OCI-LY7 (cell line): ENCODE measurements at regions not wholly inside any gene's neighbourhood (a gene's known extent, or its start where the extent isn't known, plus 50 kb on each side); places are given as distances from the start of the nearest gene placed in this dataset.

Experiments
- BruUV-seq: library from RNA; stranded (reverse); fragments of 400-500 nt; replicated peaks from 2 replicates; lab custom pipeline; 2021; lab: Mats Ljungman, UMichigan
- CTCF ChIA-PET: fragments of 300-600 bp; sonication (Branson Sonifier 250); formaldehyde crosslinking; loops from one replicate; lab custom pipeline; 2022; ENCODE audit warnings: antibody characterized with exemption; ENCODE audit not compliant: unreplicated experiment; lab: Charles Lee
- POLR2A ChIA-PET: fragments of 300-600 bp; sonication (Branson Sonifier 250); formaldehyde crosslinking; loops from one replicate; lab custom pipeline; 2022; ENCODE audit warnings: antibody characterized with exemption; lab: Charles Lee
- DNase-seq: peaks from one replicate; pipeline ENCODE4 v3.0.0-alpha.2; 2015; ENCODE audit warnings: low spot score
- H2AFZ ChIP-seq: fragments of 200-600 bp; sonication (generic), shearing (Covaris generic); 2 replicates; pipeline ENCODE4 v1.6.1; 2014; ENCODE audit warnings: mild to moderate bottlenecking, antibody characterized with exemption, low read length, moderate library complexity
- H3K27ac ChIP-seq: fragments of 200-600 bp; sonication (generic); 2 replicates; pipeline ENCODE4 v1.5.1; 2014; ENCODE audit warnings: mixed run types, low read depth, mild to moderate bottlenecking, moderate library complexity, low read length, inconsistent platforms; ENCODE audit not compliant: poor library complexity, severe bottlenecking
- H3K36me3 ChIP-seq: fragments of 200-600 bp; sonication (generic); 2 replicates; pipeline ENCODE4 v1.6.1; 2014; ENCODE audit warnings: mild to moderate bottlenecking, antibody characterized with exemption, low read length, moderate library complexity, mixed read lengths; ENCODE audit not compliant: insufficient read depth
- H3K4me1 ChIP-seq: fragments of 200-600 bp; sonication (generic); 2 replicates; pipeline ENCODE4 v1.5.1; 2014; ENCODE audit warnings: mild to moderate bottlenecking, low read length; ENCODE audit not compliant: insufficient read depth, poor library complexity, severe bottlenecking
- H3K4me2 ChIP-seq: fragments of 200-600 bp; sonication (generic); 2 replicates; pipeline ENCODE4 v1.6.1; 2014; ENCODE audit warnings: mild to moderate bottlenecking, low read length
- H3K4me3 ChIP-seq: fragments of 200-600 bp; sonication (generic); 2 replicates; pipeline ENCODE4 v1.5.1; 2014; ENCODE audit warnings: mild to moderate bottlenecking, low read depth, low read length; ENCODE audit not compliant: poor library complexity, severe bottlenecking
- H3K79me2 ChIP-seq: fragments of 200-600 bp; sonication (generic); 2 replicates; pipeline ENCODE4 v1.6.1; 2016; ENCODE audit warnings: low read depth, mild to moderate bottlenecking, low read length, moderate library complexity, mixed read lengths; ENCODE audit not compliant: insufficient read depth
- H3K9me2 ChIP-seq: fragments of 200-600 bp; sonication (generic); 2 replicates; pipeline ENCODE4 v1.6.1; 2016; ENCODE audit warnings: mild to moderate bottlenecking, low read length, mixed read lengths; ENCODE audit not compliant: insufficient read depth
- H3K9me3 ChIP-seq: fragments of 200-600 bp; sonication (generic); 2 replicates; pipeline ENCODE4 v1.6.1; 2014; ENCODE audit warnings: mild to moderate bottlenecking, mixed run types, low read length, mixed read lengths
- H4K20me1 ChIP-seq: fragments of 200-600 bp; sonication (generic); 2 replicates; pipeline ENCODE4 v1.6.1; 2014; ENCODE audit warnings: mild to moderate bottlenecking, antibody characterized with exemption, low read length, moderate library complexity, mixed read lengths; ENCODE audit not compliant: insufficient read depth
- CTCF ChIP-seq: fragments of 200-600 bp; sonication (generic); conservative IDR thresholded peaks from 2 replicates; pipeline ENCODE4 v1.5.1; 2014; ENCODE audit warnings: mild to moderate bottlenecking, antibody characterized with exemption, low read length, moderate library complexity, mixed read lengths
- EZH2phosphoT487 ChIP-seq: fragments of 200-600 bp; sonication (generic); IDR thresholded peaks from 2 replicates; pipeline ENCODE4 v1.6.1; 2018; ENCODE audit warnings: low read depth, borderline replicate concordance, mild to moderate bottlenecking, mixed run types, antibody characterized with exemption, low read length, moderate library complexity, mixed read lengths
- intact Hi-C: fragments of 100-400 bp; cut with micrococcal nuclease; formaldehyde crosslinking; loops from one replicate; pipeline ENCODE4 v1.10.0; 2022; ENCODE audit not compliant: unreplicated experiment

- Histone ChIP-seq H3K36me3 (no peaks in the 10 kb centered on the region), H3K79me2 (no peaks in the 10 kb centered on the region), H3K9me2 (no peaks in the 10 kb centered on the region), H3K4me2 (no peak overlapping the region), H3K9me3 (no peaks in the 10 kb centered on the region), H4K20me1 (no peaks in the 10 kb centered on the region), H3K4me3 (no peak overlapping the region), H3K4me1 (no peaks in the 10 kb centered on the region), H3K27ac (no peak overlapping the region), H2AFZ (no peak overlapping the region)
- DNase-seq: no peak
- POLR2A ChIA-PET: interaction anchor here (1.0 kb wide), 1 partner anchor 21 kb away, joined by 3 read pairs; no protein-coding TSS in a partner anchor
- BruUV-seq: no TSS peak
- intact Hi-C loops: no loop called here
- CTCF ChIA-PET: no interaction called here
- no peak for TF ChIP-seq EZH2phosphoT487
Measured at GRCh38 chr14:53358166-53358565, 205.0 kb upstream of the DDHD1 start.

DNA sequence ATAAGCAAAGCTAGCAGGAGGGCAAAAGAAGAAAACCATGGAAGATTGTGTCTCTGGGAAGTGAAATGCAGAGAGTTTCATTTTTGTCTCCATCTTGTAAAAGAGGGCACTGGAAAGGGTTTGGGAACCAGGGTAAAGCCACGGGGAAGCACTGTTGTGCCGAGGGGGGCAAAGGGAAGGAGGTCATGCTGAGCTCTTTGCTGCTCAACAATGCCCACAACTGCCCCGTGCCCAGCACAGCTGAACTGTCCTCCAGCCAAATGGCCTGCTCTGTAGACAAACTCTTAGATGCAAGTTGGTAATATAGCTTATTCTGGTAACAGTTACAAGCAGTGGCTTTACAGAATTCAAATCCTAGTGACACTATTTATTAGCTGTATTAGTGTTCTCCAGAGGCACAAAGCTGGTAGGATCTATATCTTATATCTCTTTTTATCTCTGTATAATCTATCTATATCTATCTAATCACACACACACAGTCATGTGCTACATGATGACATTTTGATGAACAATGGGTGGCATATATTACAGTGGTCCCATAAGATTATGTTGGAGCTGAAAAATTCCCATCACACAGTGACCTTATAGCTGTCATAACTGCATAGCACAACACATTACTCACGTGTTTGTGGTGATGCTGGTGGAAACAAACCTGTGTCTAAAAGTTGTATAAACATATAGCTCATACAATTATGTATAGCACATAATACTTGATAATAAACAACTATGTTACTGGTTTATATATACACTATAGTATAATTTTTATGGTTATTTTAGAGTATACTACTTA, 203.4 kb upstream of the DDHD1 start:
- no TSS peak for BruUV-seq
- no peak overlapping the region for H3K4me3 ChIP-seq
- TF ChIP-seq EZH2phosphoT487: no peak
- TF ChIP-seq CTCF: no peak
- no peak for DNase-seq
- H3K9me3 ChIP-seq: no peaks in the 10 kb centered on the region
- no peaks in the 10 kb centered on the region for H4K20me1 ChIP-seq
- no peaks in the 10 kb centered on the region for H3K9me2 ChIP-seq
- H3K79me2 ChIP-seq: no peaks in the 10 kb centered on the region
- no peaks in the 10 kb centered on the region for H3K4me1 ChIP-seq
- H3K4me2 ChIP-seq: no peak overlapping the region
- no peaks in the 10 kb centered on the region for H3K36me3 ChIP-seq
- H3K27ac ChIP-seq: no peak overlapping the region
- ChIA-PET CTCF (no interaction called here), POLR2A (interaction anchor here (1.6 kb wide), 1 partner anchor 143 kb away, joined by 5 read pairs; no protein-coding TSS in a partner anchor)
- intact Hi-C loops: no loop called here
- H2AFZ ChIP-seq: no peak overlapping the region

- H3K4me3 ChIP-seq: no peak overlapping the region
- no peaks in the 10 kb centered on the region for H3K4me1 ChIP-seq
- TF ChIP-seq EZH2phosphoT487 (no peak), CTCF (no peak)
- CTCF ChIA-PET: interaction anchor here (0.5 kb wide), 1 partner anchor 206 kb away, joined by 3 read pairs; no protein-coding TSS in a partner anchor
- H4K20me1 ChIP-seq: no peaks in the 10 kb centered on the region
- no peaks in the 10 kb centered on the region for H3K36me3 ChIP-seq
- H3K27ac ChIP-seq: no peak overlapping the region
- H3K9me3 ChIP-seq: no peaks in the 10 kb centered on the region
- BruUV-seq: no TSS peak
- no peak overlapping the region for H2AFZ ChIP-seq
- POLR2A ChIA-PET: interaction anchor here (0.6 to 1.1 kb wide), 2 partner anchors 39 to 844 kb away, joined by 3 read pairs; no protein-coding TSS in a partner anchor
- intact Hi-C loops: no loop called here
- no peaks in the 10 kb centered on the region for H3K79me2 ChIP-seq
- H3K9me2 ChIP-seq: no peaks in the 10 kb centered on the region
- H3K4me2 ChIP-seq: no peak overlapping the region
- DNase-seq: no peak
Measured at GRCh38 chr14:53355581-53356112, 202.5 kb upstream of the DDHD1 start.
